HEK293 (cell line): ENCODE measurements at regions not wholly inside any gene's neighbourhood (a gene's known extent, or its start where the extent isn't known, plus 50 kb on each side); places are given as distances from the start of the nearest gene placed in this dataset.

Experiments
- CTCF ChIA-PET: fragments of 350-600 bp; formaldehyde crosslinking; extraction: SDS; loops from one replicate; lab custom pipeline; 2021; ENCODE audit warnings: antibody characterized with exemption; lab: Yijun Ruan, JAX
- POLR2A ChIA-PET: fragments of 300-600 bp; formaldehyde crosslinking; extraction: SDS; loops from one replicate; lab custom pipeline; 2020; ENCODE audit warnings: antibody characterized with exemption, inconsistent platforms; lab: Yijun Ruan, JAX
- H3K27ac ChIP-seq: fragments of 200-500 bp; sonication (Bioruptor generic); 2 replicates; pipeline ENCODE4 v1.5.1; 2014; ENCODE audit warnings: low read depth, low read length, control low read depth, inconsistent platforms; ENCODE audit errors: extremely low read depth
- H3K36me3 ChIP-seq, 2 experiments: fragments of 200-500 bp in 1 of 2; sonication (Bioruptor generic) in 1 of 2; 1 replicate in 1 of 2; 2 replicates in 1 of 2; pipeline ENCODE4 v1.5.1; 2014 to 2017; ENCODE audit warnings: inconsistent platforms in 2 of 2, low read length in 2 of 2; ENCODE audit not compliant: control insufficient read depth in 2 of 2, insufficient read depth in 1 of 2
- H3K4me1 ChIP-seq: fragments of 200-500 bp; sonication (Bioruptor generic); 2 replicates; pipeline ENCODE4 v1.5.1; 2014; ENCODE audit warnings: mild to moderate bottlenecking, low read length, inconsistent platforms; ENCODE audit not compliant: control insufficient read depth, insufficient read depth
- H3K4me3 ChIP-seq: 2 replicates; pipeline ENCODE4 v1.5.1; 2011; ENCODE audit warnings: low read depth, mild to moderate bottlenecking, control low read depth, low read length, moderate library complexity
- H3K9me3 ChIP-seq: fragments of 200-500 bp; sonication (Bioruptor generic); 2 replicates; pipeline ENCODE4 v1.5.1; 2014; ENCODE audit warnings: low read depth, low read length, inconsistent platforms; ENCODE audit not compliant: control insufficient read depth, insufficient read depth
- GLI2 ChIP-seq: fragments of 450-650 bp; formaldehyde crosslinking; IDR thresholded peaks from 2 replicates; pipeline ENCODE4; 2017; ENCODE audit warnings: missing biosample characterization, missing genetic modification characterization, low read depth, borderline replicate concordance
- IKZF3 ChIP-seq: fragments of 450-650 bp; IDR thresholded peaks from 2 replicates; pipeline ENCODE4 v1.5.0; 2018; ENCODE audit warnings: missing biosample characterization, mild to moderate bottlenecking, missing genetic modification characterization, moderate library complexity
- KLF10 ChIP-seq: fragments of 450-650 bp; IDR thresholded peaks from 2 replicates; pipeline ENCODE4 v1.5.1; 2018; ENCODE audit warnings: missing biosample characterization, mild to moderate bottlenecking, missing genetic modification characterization
- KLF8 ChIP-seq: fragments of 450-650 bp; formaldehyde crosslinking; IDR thresholded peaks from 2 replicates; pipeline ENCODE4 v1.5.1; 2016; ENCODE audit warnings: missing biosample characterization, missing genetic modification characterization
- PRDM1 ChIP-seq: fragments of 450-650 bp; formaldehyde crosslinking; IDR thresholded peaks from 2 replicates; pipeline ENCODE4; 2016; ENCODE audit warnings: missing biosample characterization, missing genetic modification characterization
- SP2 ChIP-seq: fragments of 450-650 bp; formaldehyde crosslinking; IDR thresholded peaks from 2 replicates; pipeline ENCODE4 v1.5.1; 2016; ENCODE audit warnings: missing biosample characterization, missing genetic modification characterization
- SP3 ChIP-seq: fragments of 450-650 bp; formaldehyde crosslinking; IDR thresholded peaks from 2 replicates; pipeline ENCODE4 v1.5.1; 2016; ENCODE audit warnings: missing biosample characterization, missing genetic modification characterization
- TRIM28 ChIP-seq: IDR thresholded peaks from 2 replicates; pipeline ENCODE4 v1.6.1; 2011; ENCODE audit warnings: low read length, control low read depth, borderline replicate concordance
- ZBTB7A ChIP-seq: fragments of 450-650 bp; formaldehyde crosslinking; IDR thresholded peaks from 2 replicates; pipeline ENCODE4 v1.5.1; 2016; ENCODE audit warnings: low read depth, missing biosample characterization, missing genetic modification characterization
- ZEB2 ChIP-seq: fragments of 450-650 bp; formaldehyde crosslinking; IDR thresholded peaks from 2 replicates; pipeline ENCODE4 v1.5.1; 2016; ENCODE audit warnings: missing biosample characterization, missing genetic modification characterization
- ZNF157 ChIP-seq: fragments of 450-650 bp; formaldehyde crosslinking; IDR thresholded peaks from 2 replicates; pipeline ENCODE4 v1.5.1; 2016; ENCODE audit warnings: missing biosample characterization, missing genetic modification characterization
- ZNF174 ChIP-seq: fragments of 450-650 bp; formaldehyde crosslinking; IDR thresholded peaks from 2 replicates; pipeline ENCODE4 v1.5.0; 2017; ENCODE audit warnings: missing biosample characterization, mild to moderate bottlenecking, missing genetic modification characterization
- ZNF19 ChIP-seq: fragments of 450-650 bp; formaldehyde crosslinking; IDR thresholded peaks from 2 replicates; pipeline ENCODE4; 2016; ENCODE audit warnings: missing biosample characterization, missing genetic modification characterization, low read depth
- ZNF335 ChIP-seq: fragments of 450-650 bp; formaldehyde crosslinking; conservative IDR thresholded peaks from 2 replicates; pipeline ENCODE4 v1.5.1; 2016; ENCODE audit warnings: missing biosample characterization, missing genetic modification characterization
- ZNF366 ChIP-seq: fragments of 450-650 bp; formaldehyde crosslinking; conservative IDR thresholded peaks from 2 replicates; pipeline ENCODE4 v1.5.1; 2016; ENCODE audit warnings: missing biosample characterization, missing genetic modification characterization
- ZNF529 ChIP-seq: fragments of 450-650 bp; formaldehyde crosslinking; IDR thresholded peaks from 2 replicates; pipeline ENCODE4 v1.5.1; 2017; ENCODE audit warnings: missing genetic modification characterization, missing biosample characterization; ENCODE audit not compliant: insufficient replicate concordance
- ZNF530 ChIP-seq: fragments of 450-650 bp; formaldehyde crosslinking; IDR thresholded peaks from 2 replicates; pipeline ENCODE4 v1.5.1; 2016; ENCODE audit warnings: low read depth, missing biosample characterization, missing genetic modification characterization
- ZNF548 ChIP-seq: fragments of 450-650 bp; formaldehyde crosslinking; IDR thresholded peaks from 2 replicates; pipeline ENCODE4 v1.5.1; 2016; ENCODE audit warnings: missing biosample characterization, missing genetic modification characterization
- ZNF600 ChIP-seq: fragments of 450-650 bp; formaldehyde crosslinking; IDR thresholded peaks from 2 replicates; pipeline ENCODE4 v1.5.1; 2016; ENCODE audit warnings: missing biosample characterization, missing genetic modification characterization
- ZNF791 ChIP-seq: fragments of 450-650 bp; formaldehyde crosslinking; IDR thresholded peaks from 2 replicates; pipeline ENCODE4 v1.5.1; 2016; ENCODE audit warnings: missing biosample characterization, missing genetic modification characterization
- ZNF830 ChIP-seq: fragments of 450-650 bp; IDR thresholded peaks from 2 replicates; pipeline ENCODE4 v1.5.0; 2018; ENCODE audit warnings: missing biosample characterization, missing genetic modification characterization, low read depth, mild to moderate bottlenecking, moderate library complexity
- TF ChIP-seq, protein P1 (sequence below): IDR thresholded peaks from 2 replicates; pipeline ENCODE4 v1.6.1; 2011; ENCODE audit warnings: mild to moderate bottlenecking, low read depth, low read length, borderline replicate concordance
- TF ChIP-seq, protein P2 (sequence below): fragments of 450-650 bp; formaldehyde crosslinking; IDR thresholded peaks from 2 replicates; pipeline ENCODE4 v1.5.1; 2017; ENCODE audit warnings: missing biosample characterization, missing genetic modification characterization
- TF ChIP-seq, protein P3 (sequence below): fragments of 450-650 bp; formaldehyde crosslinking; IDR thresholded peaks from 2 replicates; pipeline ENCODE4 v1.5.1; 2017; ENCODE audit warnings: missing biosample characterization, missing genetic modification characterization
- TF ChIP-seq, protein P4 (sequence below): fragments of 450-650 bp; formaldehyde crosslinking; IDR thresholded peaks from 2 replicates; pipeline ENCODE4 v1.5.1; 2016; ENCODE audit warnings: missing biosample characterization, missing genetic modification characterization
- TF ChIP-seq, protein P5 (sequence below): fragments of 450-650 bp; formaldehyde crosslinking; IDR thresholded peaks from 2 replicates; pipeline ENCODE4 v1.5.1; 2016; ENCODE audit warnings: missing biosample characterization, missing genetic modification characterization
- TF ChIP-seq, protein P6 (sequence below): fragments of 450-650 bp; formaldehyde crosslinking; IDR thresholded peaks from 2 replicates; pipeline ENCODE4 v1.5.1; 2016; ENCODE audit warnings: missing biosample characterization, missing genetic modification characterization

DNA sequence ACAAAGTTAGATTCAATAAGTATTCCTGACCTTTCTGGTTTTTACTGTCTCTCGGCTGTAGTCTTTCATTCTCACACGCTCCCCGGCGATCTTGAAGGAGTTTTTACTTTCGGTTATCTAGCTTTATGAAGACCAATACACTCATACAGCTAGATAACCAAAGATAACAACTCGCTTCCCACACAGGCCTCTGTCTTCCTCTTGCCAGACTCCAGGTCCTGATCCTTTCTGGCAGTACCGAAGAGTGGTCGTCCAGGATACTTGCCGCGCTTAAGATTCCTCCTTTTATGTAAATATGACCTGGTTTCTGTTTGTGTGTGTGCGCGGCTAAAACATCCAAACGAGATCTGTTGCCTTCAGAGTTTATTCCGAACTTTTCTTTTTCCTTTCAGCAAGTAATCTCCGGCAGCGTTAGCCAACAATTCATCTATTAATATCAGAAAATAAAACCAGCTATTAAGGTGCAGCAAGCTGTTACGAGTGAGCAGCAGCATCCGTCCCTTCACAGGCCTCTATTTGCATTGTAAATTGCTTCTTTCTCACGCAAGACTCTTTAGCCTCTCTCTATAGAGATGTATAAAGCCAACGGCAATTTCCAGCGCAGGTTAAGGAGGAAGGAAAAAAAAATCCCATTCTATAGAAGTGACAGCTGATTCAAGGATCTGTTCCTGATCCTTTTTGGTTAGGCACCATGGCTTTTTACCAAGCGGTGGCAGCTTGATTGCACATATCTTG lies 216.1 kb downstream of the MEF2C start:
- Histone ChIP-seq H3K4me1 (peaks cover 27% of the 10 kb centered on the region), H3K27ac (peak overlapping the region; percentile 72), H3K4me3 (peak overlapping the region; percentile 54), H3K9me3 (no peaks in the 10 kb centered on the region), H3K36me3 (no peaks in the 10 kb centered on the region)
- ChIA-PET POLR2A (interaction anchor here (0.6 to 2.0 kb wide), 4 partner anchors 9 to 251 kb away, joined by 3 to 9 read pairs (median 7); no protein-coding TSS in a partner anchor), CTCF (interaction anchor here (0.6 to 2.0 kb wide), 3 partner anchors 24 to 431 kb away, joined by 3 to 6 read pairs (median 3); no protein-coding TSS in a partner anchor)
- TF ChIP-seq TRIM28 (no peak), ZNF600 (tag by site-specific recombination) (peak; percentile 29; the same call in 1 of the 2 replicates), PRDM1 (tag by site-specific recombination) (peak; percentile 31; the same call in 1 of the 2 replicates), ZNF529 (tag by site-specific recombination) (no peak), ZNF830 (no peak), ZNF335 (tag by site-specific recombination) (peak; percentile 91), ZNF791 (tag by site-specific recombination) (no peak), ZNF174 (tag by site-specific recombination) (no peak), GLI2 (tag by site-specific recombination) (no peak), ZNF366 (tag by site-specific recombination) (no peak), ZNF157 (no peak), ZNF530 (tag by site-specific recombination) (no peak), ZBTB7A (tag by site-specific recombination) (no peak), SP3 (tag by site-specific recombination) (no peak), KLF8 (no peak), IKZF3 (peak; percentile 73), KLF10 (tag by site-specific recombination) (no peak), ZNF548 (tag by site-specific recombination) (no peak), ZEB2 (tag by site-specific recombination) (no peak)
- TF ChIP-seq, protein P1, sequence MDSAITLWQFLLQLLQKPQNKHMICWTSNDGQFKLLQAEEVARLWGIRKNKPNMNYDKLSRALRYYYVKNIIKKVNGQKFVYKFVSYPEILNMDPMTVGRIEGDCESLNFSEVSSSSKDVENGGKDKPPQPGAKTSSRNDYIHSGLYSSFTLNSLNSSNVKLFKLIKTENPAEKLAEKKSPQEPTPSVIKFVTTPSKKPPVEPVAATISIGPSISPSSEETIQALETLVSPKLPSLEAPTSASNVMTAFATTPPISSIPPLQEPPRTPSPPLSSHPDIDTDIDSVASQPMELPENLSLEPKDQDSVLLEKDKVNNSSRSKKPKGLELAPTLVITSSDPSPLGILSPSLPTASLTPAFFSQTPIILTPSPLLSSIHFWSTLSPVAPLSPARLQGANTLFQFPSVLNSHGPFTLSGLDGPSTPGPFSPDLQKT = no peak
- TF ChIP-seq, protein P2, sequence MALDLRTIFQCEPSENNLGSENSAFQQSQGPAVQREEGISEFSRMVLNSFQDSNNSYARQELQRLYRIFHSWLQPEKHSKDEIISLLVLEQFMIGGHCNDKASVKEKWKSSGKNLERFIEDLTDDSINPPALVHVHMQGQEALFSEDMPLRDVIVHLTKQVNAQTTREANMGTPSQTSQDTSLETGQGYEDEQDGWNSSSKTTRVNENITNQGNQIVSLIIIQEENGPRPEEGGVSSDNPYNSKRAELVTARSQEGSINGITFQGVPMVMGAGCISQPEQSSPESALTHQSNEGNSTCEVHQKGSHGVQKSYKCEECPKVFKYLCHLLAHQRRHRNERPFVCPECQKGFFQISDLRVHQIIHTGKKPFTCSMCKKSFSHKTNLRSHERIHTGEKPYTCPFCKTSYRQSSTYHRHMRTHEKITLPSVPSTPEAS (tag by site-specific recombination) = 0 out of 2 replicates have a peak, but pooled peaks have one; percentile 17

DNA sequence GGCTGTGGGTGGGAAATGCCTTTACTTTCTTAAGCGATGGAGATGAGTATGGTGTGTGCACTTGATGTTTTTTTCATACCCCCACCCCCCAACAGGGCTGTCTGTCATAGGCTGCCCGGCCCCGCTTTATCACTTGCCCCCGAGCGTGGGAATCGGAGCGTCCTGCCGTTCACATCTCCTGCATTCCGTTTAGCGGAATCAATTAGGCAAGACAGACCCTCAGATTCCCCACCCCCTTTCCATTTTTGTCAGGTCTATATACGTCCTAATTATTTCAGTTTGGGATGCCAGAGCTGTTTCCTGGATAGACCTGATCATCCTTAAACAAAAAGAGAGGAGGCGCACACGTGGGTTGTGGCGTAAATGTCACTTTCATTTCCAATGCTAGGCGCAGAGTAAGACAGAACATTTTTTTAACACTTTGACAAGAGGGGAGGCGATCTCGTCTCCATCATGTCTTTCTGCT lies 217.2 kb downstream of the MEF2C start:
- peak overlapping the region; percentile 47; the same call in 1 of the 2 replicates for H3K27ac ChIP-seq
- no peak overlapping the region for H3K4me3 ChIP-seq
- POLR2A ChIA-PET = interaction anchor here (1.8 to 2.0 kb wide), 2 partner anchors 10 to 15 kb away, joined by 3 to 9 read pairs; no protein-coding TSS in a partner anchor
- no peaks in the 10 kb centered on the region for H3K9me3 ChIP-seq
- H3K4me1 ChIP-seq = peaks cover 30% of the 10 kb centered on the region
- CTCF ChIA-PET = interaction anchor here (0.6 to 2.0 kb wide), 3 partner anchors 17 to 371 kb away, joined by 3 to 6 read pairs (median 3); no protein-coding TSS in a partner anchor
- H3K36me3 ChIP-seq = no peaks in the 10 kb centered on the region
- TF ChIP-seq, protein P3, sequence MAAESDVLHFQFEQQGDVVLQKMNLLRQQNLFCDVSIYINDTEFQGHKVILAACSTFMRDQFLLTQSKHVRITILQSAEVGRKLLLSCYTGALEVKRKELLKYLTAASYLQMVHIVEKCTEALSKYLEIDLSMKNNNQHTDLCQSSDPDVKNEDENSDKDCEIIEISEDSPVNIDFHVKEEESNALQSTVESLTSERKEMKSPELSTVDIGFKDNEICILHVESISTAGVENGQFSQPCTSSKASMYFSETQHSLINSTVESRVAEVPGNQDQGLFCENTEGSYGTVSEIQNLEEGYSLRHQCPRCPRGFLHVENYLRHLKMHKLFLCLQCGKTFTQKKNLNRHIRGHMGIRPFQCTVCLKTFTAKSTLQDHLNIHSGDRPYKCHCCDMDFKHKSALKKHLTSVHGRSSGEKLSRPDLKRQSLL (tag by site-specific recombination) = peak; percentile 14; the same call in 1 of the 2 replicates
- TF ChIP-seq SP2 (0 out of 2 replicates have a peak, but pooled peaks have one; percentile 6), ZNF19 (tag by site-specific recombination) (no peak)
- TF ChIP-seq, protein P4, sequence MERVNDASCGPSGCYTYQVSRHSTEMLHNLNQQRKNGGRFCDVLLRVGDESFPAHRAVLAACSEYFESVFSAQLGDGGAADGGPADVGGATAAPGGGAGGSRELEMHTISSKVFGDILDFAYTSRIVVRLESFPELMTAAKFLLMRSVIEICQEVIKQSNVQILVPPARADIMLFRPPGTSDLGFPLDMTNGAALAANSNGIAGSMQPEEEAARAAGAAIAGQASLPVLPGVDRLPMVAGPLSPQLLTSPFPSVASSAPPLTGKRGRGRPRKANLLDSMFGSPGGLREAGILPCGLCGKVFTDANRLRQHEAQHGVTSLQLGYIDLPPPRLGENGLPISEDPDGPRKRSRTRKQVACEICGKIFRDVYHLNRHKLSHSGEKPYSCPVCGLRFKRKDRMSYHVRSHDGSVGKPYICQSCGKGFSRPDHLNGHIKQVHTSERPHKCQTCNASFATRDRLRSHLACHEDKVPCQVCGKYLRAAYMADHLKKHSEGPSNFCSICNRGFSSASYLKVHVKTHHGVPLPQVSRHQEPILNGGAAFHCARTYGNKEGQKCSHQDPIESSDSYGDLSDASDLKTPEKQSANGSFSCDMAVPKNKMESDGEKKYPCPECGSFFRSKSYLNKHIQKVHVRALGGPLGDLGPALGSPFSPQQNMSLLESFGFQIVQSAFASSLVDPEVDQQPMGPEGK (tag by site-specific recombination) = peak; percentile 31; the same call in 1 of the 2 replicates
- TF ChIP-seq, protein P5, sequence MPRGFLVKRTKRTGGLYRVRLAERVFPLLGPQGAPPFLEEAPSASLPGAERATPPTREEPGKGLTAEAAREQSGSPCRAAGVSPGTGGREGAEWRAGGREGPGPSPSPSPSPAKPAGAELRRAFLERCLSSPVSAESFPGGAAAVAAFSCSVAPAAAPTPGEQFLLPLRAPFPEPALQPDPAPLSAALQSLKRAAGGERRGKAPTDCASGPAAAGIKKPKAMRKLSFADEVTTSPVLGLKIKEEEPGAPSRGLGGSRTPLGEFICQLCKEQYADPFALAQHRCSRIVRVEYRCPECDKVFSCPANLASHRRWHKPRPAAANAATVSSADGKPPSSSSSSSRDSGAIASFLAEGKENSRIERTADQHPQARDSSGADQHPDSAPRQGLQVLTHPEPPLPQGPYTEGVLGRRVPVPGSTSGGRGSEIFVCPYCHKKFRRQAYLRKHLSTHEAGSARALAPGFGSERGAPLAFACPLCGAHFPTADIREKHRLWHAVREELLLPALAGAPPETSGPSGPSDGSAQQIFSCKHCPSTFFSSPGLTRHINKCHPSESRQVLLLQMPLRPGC (tag by site-specific recombination) = no peak
- TF ChIP-seq, protein P6, sequence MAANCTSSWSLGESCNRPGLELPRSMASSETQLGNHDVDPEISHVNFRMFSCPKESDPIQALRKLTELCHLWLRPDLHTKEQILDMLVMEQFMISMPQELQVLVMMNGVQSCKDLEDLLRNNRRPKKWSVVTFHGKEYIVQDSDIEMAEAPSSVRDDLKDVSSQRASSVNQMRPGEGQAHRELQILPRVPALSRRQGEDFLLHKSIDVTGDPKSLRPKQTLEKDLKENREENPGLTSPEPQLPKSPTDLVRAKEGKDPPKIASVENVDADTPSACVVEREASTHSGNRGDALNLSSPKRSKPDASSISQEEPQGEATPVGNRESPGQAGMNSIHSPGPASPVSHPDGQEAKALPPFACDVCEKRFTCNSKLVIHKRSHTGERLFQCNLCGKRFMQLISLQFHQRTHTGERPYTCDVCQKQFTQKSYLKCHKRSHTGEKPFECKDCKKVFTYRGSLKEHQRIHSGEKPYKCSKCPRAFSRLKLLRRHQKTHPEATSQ (tag by site-specific recombination) = no peak
